ENCODE measurements at regions not wholly inside any gene's neighbourhood (a gene's known extent, or its start where the extent isn't known, plus 50 kb on each side); places are given as distances from the start of the nearest gene placed in this dataset.
"Not testable (repeated sequence)": the region's sequence is repeated elsewhere in the genome, so short reads cannot be mapped to it uniquely, and the experiment has no call there.

DNA sequence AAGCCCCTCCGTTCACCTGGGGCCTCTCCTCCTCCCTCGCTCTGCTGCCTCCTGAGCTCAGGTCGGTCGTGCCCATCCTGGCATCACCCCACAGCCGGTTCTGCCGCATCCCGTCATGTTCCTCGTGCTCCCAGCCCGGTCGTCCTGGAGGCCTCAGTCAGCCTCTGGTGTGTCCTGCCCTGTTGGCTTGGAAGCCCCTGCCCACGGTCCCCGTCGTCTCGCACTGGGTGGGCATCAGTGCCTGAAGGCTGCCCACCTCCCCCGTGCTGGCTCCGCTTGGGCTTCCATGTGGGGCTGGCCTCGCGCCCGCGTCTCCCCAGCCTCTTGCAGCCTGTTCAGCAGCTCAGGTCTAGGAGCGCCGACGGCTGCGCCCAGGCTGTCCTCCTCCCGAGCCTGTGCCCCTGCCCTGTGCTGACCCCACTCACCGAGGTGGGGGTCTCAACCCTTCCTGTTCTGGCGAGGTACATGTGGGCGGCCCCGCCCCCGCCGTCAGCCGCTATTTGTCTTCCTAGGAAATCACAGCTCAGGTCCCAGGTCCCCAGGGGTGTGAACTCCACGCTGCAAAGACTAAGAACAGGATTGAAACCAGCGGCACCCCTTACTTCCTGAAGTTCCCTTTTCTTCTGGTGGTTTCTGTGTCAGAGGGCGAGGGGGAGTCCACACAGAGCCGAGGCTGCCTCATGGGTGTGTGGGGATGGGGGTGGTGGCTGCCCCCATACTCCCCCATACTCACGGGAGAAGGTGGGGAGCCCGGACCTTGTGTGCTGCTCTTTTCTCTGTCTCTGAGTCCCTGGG lies 102.9 kb downstream of the TMEM121 start:
- TF ChIP-seq, protein P1, sequence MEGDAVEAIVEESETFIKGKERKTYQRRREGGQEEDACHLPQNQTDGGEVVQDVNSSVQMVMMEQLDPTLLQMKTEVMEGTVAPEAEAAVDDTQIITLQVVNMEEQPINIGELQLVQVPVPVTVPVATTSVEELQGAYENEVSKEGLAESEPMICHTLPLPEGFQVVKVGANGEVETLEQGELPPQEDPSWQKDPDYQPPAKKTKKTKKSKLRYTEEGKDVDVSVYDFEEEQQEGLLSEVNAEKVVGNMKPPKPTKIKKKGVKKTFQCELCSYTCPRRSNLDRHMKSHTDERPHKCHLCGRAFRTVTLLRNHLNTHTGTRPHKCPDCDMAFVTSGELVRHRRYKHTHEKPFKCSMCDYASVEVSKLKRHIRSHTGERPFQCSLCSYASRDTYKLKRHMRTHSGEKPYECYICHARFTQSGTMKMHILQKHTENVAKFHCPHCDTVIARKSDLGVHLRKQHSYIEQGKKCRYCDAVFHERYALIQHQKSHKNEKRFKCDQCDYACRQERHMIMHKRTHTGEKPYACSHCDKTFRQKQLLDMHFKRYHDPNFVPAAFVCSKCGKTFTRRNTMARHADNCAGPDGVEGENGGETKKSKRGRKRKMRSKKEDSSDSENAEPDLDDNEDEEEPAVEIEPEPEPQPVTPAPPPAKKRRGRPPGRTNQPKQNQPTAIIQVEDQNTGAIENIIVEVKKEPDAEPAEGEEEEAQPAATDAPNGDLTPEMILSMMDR (IDR thresholded peaks at IDR 0.05), result not testable (repeated sequence)
- TF ChIP-seq POLR2A (IDR thresholded peaks at IDR 0.05), result not testable (repeated sequence)
